K562 (cell line): ENCODE measurements at regions not wholly inside any gene's neighbourhood (a gene's known extent, or its start where the extent isn't known, plus 50 kb on each side); places are given as distances from the start of the nearest gene placed in this dataset.
A peak's percentile ranks its signal among the peaks of the same experiment; 100 is the strongest.

Experiments used
- ILK ChIP-seq: fragments of 450-650 bp; IDR thresholded peaks from 2 replicates; pipeline ENCODE4 v1.6.1; 2016; ENCODE audit warnings: missing genetic modification characterization, low read depth, mild to moderate bottlenecking, missing compliant biosample characterization, moderate library complexity, borderline replicate concordance
- JUNB ChIP-seq: fragments of 450-650 bp; formaldehyde crosslinking; conservative IDR thresholded peaks from 2 replicates; pipeline ENCODE4 v1.4.0; 2020; ENCODE audit warnings: mild to moderate bottlenecking
- L3MBTL2 ChIP-seq: fragments of 450-650 bp; IDR thresholded peaks from 2 replicates; pipeline ENCODE4 v1.6.1; 2016; ENCODE audit warnings: mild to moderate bottlenecking, moderate library complexity
- RAD21 ChIP-seq, 2 experiments: fragments of 250-450 bp in 1 of 2; fragments of 450-650 bp in 1 of 2; sonication (Bioruptor Pico) in 1 of 2; formaldehyde crosslinking in 1 of 2; IDR thresholded peaks in 1 of 2; conservative IDR thresholded peaks in 1 of 2; 2 replicates each; pipeline versions ENCODE4 v1.4.0 to v1.8.0; 2020 to 2022; ENCODE audit warnings: mild to moderate bottlenecking in 2 of 2, moderate library complexity in 1 of 2
- SMAD4 ChIP-seq: fragments of 250-450 bp; sonication (Bioruptor Pico); conservative IDR thresholded peaks from 2 replicates; pipeline ENCODE4 v1.8.0; 2021; ENCODE audit warnings: inconsistent platforms, mild to moderate bottlenecking, moderate library complexity
- ZNF232 ChIP-seq: sonication (generic); formaldehyde crosslinking; IDR thresholded peaks from 2 replicates; pipeline ENCODE4 v1.8.0; 2022; ENCODE audit warnings: mild to moderate bottlenecking, missing genetic modification reagents
- TF ChIP-seq, protein P1 (sequence below): fragments of 250-450 bp; sonication (Bioruptor Pico); IDR thresholded peaks from 2 replicates; pipeline ENCODE4 v1.8.0; 2021; ENCODE audit warnings: mild to moderate bottlenecking, moderate library complexity
- TF ChIP-seq, protein P2 (sequence below): sonication (generic); formaldehyde crosslinking; IDR thresholded peaks from 2 replicates; pipeline ENCODE4 v1.9.0; 2022; ENCODE audit warnings: mild to moderate bottlenecking, missing genetic modification reagents
- TF ChIP-seq, protein P3 (sequence below): fragments of 250-450 bp; sonication (Bioruptor Pico); IDR thresholded peaks from 2 replicates; pipeline ENCODE4 v1.8.0; 2022; ENCODE audit warnings: moderate library complexity, mild to moderate bottlenecking, inconsistent platforms
- TF ChIP-seq, protein P4 (sequence below): sonication (generic); formaldehyde crosslinking; IDR thresholded peaks from 2 replicates; pipeline ENCODE4 v1.8.1; 2022; ENCODE audit warnings: missing genetic modification reagents
- TF ChIP-seq, protein P5 (sequence below), 2 experiments: IDR thresholded peaks; 2 replicates each; pipeline ENCODE4 v1.6.1; 2012; ENCODE audit warnings: improper control_type of control experiment in 2 of 2, low read depth in 2 of 2, low read length in 2 of 2, borderline replicate concordance in 1 of 2

DNA sequence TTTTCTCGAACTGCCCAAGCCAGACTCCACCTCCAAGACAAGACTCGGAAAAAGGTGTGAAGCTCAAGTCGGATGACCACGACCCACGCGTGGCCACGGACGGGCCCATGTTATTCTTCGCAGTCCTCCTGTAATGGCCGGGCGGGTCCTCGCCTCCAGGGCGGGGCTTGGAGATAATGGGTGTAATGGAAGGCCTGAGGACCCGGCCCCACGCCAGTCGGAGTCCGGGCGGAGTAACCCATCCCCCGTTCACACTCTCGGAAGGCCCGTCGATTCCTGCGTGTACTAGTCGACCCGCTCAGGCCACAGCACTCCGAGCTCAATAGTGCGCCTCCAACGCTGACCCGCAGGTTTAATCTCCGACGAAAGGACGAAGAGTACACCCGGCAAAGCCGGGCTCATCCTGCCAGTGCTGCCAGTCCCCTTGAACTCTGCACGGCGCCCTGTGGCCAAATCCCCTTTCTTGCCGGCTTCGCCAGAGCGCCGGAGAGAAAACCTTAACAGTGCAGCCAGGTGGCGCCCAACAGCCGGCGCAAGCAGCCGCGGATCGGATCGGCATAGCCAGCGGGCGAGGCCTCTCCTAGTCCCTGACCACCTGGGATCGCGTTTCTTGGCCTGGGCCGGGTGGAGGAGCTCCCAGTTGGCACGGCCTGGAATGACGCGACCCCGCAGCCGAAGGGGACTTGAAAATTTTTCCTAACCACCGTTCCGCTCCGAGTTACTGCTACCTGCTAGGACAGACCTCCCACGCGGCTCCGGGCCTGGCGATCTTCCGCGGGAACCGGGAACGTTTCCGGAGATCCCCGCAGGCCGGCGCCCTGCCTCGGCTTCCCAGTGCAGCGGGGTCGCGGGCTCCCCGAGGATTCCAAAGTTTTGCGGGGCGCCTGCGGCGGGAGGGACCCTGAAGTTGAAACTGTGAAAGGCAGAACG, 762.0 kb downstream of the KCNJ18 start (continued):
- TF ChIP-seq, protein P1, sequence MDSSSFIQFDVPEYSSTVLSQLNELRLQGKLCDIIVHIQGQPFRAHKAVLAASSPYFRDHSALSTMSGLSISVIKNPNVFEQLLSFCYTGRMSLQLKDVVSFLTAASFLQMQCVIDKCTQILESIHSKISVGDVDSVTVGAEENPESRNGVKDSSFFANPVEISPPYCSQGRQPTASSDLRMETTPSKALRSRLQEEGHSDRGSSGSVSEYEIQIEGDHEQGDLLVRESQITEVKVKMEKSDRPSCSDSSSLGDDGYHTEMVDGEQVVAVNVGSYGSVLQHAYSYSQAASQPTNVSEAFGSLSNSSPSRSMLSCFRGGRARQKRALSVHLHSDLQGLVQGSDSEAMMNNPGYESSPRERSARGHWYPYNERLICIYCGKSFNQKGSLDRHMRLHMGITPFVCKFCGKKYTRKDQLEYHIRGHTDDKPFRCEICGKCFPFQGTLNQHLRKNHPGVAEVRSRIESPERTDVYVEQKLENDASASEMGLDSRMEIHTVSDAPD (CRISPR knock-in tag), result no peak
- TF ChIP-seq ZNF232 (CRISPR knock-in tag), result no peak
- TF ChIP-seq, protein P2, sequence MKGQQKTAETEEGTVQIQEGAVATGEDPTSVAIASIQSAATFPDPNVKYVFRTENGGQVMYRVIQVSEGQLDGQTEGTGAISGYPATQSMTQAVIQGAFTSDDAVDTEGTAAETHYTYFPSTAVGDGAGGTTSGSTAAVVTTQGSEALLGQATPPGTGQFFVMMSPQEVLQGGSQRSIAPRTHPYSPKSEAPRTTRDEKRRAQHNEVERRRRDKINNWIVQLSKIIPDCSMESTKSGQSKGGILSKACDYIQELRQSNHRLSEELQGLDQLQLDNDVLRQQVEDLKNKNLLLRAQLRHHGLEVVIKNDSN, result no peak
- TF ChIP-seq, protein P3, sequence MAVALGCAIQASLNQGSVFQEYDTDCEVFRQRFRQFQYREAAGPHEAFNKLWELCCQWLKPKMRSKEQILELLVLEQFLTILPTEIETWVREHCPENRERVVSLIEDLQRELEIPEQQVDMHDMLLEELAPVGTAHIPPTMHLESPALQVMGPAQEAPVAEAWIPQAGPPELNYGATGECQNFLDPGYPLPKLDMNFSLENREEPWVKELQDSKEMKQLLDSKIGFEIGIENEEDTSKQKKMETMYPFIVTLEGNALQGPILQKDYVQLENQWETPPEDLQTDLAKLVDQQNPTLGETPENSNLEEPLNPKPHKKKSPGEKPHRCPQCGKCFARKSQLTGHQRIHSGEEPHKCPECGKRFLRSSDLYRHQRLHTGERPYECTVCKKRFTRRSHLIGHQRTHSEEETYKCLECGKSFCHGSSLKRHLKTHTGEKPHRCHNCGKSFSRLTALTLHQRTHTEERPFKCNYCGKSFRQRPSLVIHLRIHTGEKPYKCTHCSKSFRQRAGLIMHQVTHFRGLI, result no peak
- TF ChIP-seq, protein P4, sequence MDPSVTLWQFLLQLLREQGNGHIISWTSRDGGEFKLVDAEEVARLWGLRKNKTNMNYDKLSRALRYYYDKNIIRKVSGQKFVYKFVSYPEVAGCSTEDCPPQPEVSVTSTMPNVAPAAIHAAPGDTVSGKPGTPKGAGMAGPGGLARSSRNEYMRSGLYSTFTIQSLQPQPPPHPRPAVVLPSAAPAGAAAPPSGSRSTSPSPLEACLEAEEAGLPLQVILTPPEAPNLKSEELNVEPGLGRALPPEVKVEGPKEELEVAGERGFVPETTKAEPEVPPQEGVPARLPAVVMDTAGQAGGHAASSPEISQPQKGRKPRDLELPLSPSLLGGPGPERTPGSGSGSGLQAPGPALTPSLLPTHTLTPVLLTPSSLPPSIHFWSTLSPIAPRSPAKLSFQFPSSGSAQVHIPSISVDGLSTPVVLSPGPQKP (CRISPR knock-in tag), result no peak
- TF ChIP-seq, protein P5, sequence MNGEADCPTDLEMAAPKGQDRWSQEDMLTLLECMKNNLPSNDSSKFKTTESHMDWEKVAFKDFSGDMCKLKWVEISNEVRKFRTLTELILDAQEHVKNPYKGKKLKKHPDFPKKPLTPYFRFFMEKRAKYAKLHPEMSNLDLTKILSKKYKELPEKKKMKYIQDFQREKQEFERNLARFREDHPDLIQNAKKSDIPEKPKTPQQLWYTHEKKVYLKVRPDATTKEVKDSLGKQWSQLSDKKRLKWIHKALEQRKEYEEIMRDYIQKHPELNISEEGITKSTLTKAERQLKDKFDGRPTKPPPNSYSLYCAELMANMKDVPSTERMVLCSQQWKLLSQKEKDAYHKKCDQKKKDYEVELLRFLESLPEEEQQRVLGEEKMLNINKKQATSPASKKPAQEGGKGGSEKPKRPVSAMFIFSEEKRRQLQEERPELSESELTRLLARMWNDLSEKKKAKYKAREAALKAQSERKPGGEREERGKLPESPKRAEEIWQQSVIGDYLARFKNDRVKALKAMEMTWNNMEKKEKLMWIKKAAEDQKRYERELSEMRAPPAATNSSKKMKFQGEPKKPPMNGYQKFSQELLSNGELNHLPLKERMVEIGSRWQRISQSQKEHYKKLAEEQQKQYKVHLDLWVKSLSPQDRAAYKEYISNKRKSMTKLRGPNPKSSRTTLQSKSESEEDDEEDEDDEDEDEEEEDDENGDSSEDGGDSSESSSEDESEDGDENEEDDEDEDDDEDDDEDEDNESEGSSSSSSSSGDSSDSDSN (IDR thresholded peaks at IDR 0.05; ENCODE audit: borderline replicate concordance in 1 of 2, low read depth in 2 of 2, low read length in 2 of 2), result no peak
- no peak for TF ChIP-seq JUNB
- peak; percentile 26; the same call in 1 of the 2 replicates for TF ChIP-seq L3MBTL2
- peak in 1 of 2 experiments; percentile 57; a peak in 2 of 4 replicates for TF ChIP-seq RAD21 (CRISPR knock-in tag; conservative IDR thresholded peaks at IDR 0.05 in 1 of 2, IDR thresholded peaks at IDR 0.05 in 1 of 2)
- 0 out of 2 replicates have a peak, but pooled peaks have one; percentile 25 for TF ChIP-seq SMAD4 (CRISPR knock-in tag)
- TF ChIP-seq ILK (tag), result no peak
